Skeletal muscle tissue (tissue), 3 donors: ENCODE measurements at regions not wholly inside any gene's neighbourhood (a gene's known extent, or its start where the extent isn't known, plus 50 kb on each side); places are given as distances from the start of the nearest gene placed in this dataset.

Experiments
- H3K27ac ChIP-seq: one replicate; pipeline ENCODE4 v1.7.0; 2013; ENCODE audit warnings: mild to moderate bottlenecking, low read depth, low read length, inconsistent platforms
- H3K27me3 ChIP-seq, 3 donors: one replicate each; pipeline ENCODE4 v1.7.0; 2013; ENCODE audit warnings: low read length in 3 of 3; ENCODE audit not compliant: control insufficient read depth in 3 of 3, insufficient read depth in 3 of 3
- H3K36me3 ChIP-seq, 3 donors: one replicate each; pipeline ENCODE4 v1.7.0; 2013; ENCODE audit warnings: low read length in 3 of 3; ENCODE audit not compliant: control insufficient read depth in 3 of 3, insufficient read depth in 3 of 3
- H3K4me1 ChIP-seq, 3 donors: one replicate each; pipeline ENCODE4 v1.7.0; 2013; ENCODE audit warnings: low read length in 3 of 3, mild to moderate bottlenecking in 3 of 3; ENCODE audit not compliant: control insufficient read depth in 3 of 3, insufficient read depth in 3 of 3
- H3K4me3 ChIP-seq, 3 donors: one replicate each; pipeline ENCODE4 v1.7.0; 2013; ENCODE audit warnings: low read length in 3 of 3
- H3K9ac ChIP-seq, 3 donors: one replicate each; pipeline ENCODE4 v1.7.0; 2013; ENCODE audit warnings: low read length in 3 of 3, mild to moderate bottlenecking in 3 of 3, moderate library complexity in 2 of 3, low read depth in 1 of 3
- H3K9me3 ChIP-seq, 3 donors: one replicate each; pipeline ENCODE4 v1.7.0; 2013; ENCODE audit warnings: low read length in 3 of 3; ENCODE audit not compliant: control insufficient read depth in 3 of 3
- donor health status: Osteomylitis.

GRCh38 chr4:14653338-14653737 lies 348.9 kb upstream of the CPEB2 start:
- Histone ChIP-seq H3K9ac (no peak overlapping the region), H3K9me3 (peaks cover 0 to 3% (median 0%) of the 10 kb centered on the region in 3 donors), H3K36me3 (no peaks in the 10 kb centered on the region), H3K4me3 (no peak overlapping the region), H3K27me3 (no peaks in the 10 kb centered on the region), H3K27ac (no peak overlapping the region), H3K4me1 (no peaks in the 10 kb centered on the region)

- H3K4me3 ChIP-seq: no peak overlapping the region
- no peaks in the 10 kb centered on the region for H3K36me3 ChIP-seq
- no peaks in the 10 kb centered on the region for H3K27me3 ChIP-seq
- no peaks in the 10 kb centered on the region for H3K4me1 ChIP-seq
- H3K9ac ChIP-seq: no peak overlapping the region
- no peak overlapping the region for H3K27ac ChIP-seq
- H3K9me3 ChIP-seq: peaks cover 0 to under 1% (median 0%) of the 10 kb centered on the region in 3 donors
Measured at GRCh38 chr4:14659286-14659685, 343.0 kb upstream of the CPEB2 start.

- Histone ChIP-seq H3K27ac (no peak overlapping the region), H3K9ac (no peak overlapping the region), H3K4me3 (no peak overlapping the region), H3K36me3 (no peaks in the 10 kb centered on the region), H3K4me1 (no peaks in the 10 kb centered on the region), H3K9me3 (peaks cover 0 to 2% (median 0%) of the 10 kb centered on the region in 3 donors), H3K27me3 (no peaks in the 10 kb centered on the region)
Measured at GRCh38 chr4:14667624-14668151, 334.6 kb upstream of the CPEB2 start.

- no peaks in the 10 kb centered on the region for H3K27me3 ChIP-seq
- H3K4me1 ChIP-seq: no peaks in the 10 kb centered on the region
- H3K9ac ChIP-seq: no peak overlapping the region
- H3K4me3 ChIP-seq: no peak overlapping the region
- H3K36me3 ChIP-seq: no peaks in the 10 kb centered on the region
- no peak overlapping the region for H3K27ac ChIP-seq
- H3K9me3 ChIP-seq: peaks cover 0 to 2% (median 0%) of the 10 kb centered on the region in 3 donors
Measured at GRCh38 chr4:14668296-14668695, 334.0 kb upstream of the CPEB2 start.

- no peak overlapping the region for H3K9ac ChIP-seq
- no peaks in the 10 kb centered on the region for H3K27me3 ChIP-seq
- peaks cover 0 to 2% (median 0%) of the 10 kb centered on the region in 3 donors for H3K9me3 ChIP-seq
- no peak overlapping the region for H3K27ac ChIP-seq
- no peaks in the 10 kb centered on the region for H3K36me3 ChIP-seq
- H3K4me3 ChIP-seq: no peak overlapping the region
- no peaks in the 10 kb centered on the region for H3K4me1 ChIP-seq
Measured at GRCh38 chr4:14669371-14669770, 332.9 kb upstream of the CPEB2 start.

GRCh38 chr4:14671146-14671545 lies 331.1 kb upstream of the CPEB2 start:
- Histone ChIP-seq H3K36me3 (no peaks in the 10 kb centered on the region), H3K4me3 (no peak overlapping the region), H3K9ac (no peak overlapping the region), H3K9me3 (peaks cover 0 to 2% (median 0%) of the 10 kb centered on the region in 3 donors), H3K27ac (no peak overlapping the region), H3K4me1 (no peaks in the 10 kb centered on the region), H3K27me3 (no peaks in the 10 kb centered on the region)

GRCh38 chr4:14675279-14675985 lies 326.8 kb upstream of the CPEB2 start:
- no peak overlapping the region for H3K4me3 ChIP-seq
- H3K27ac ChIP-seq: no peak overlapping the region
- no peaks in the 10 kb centered on the region for H3K9me3 ChIP-seq
- no peak overlapping the region for H3K9ac ChIP-seq
- no peaks in the 10 kb centered on the region for H3K27me3 ChIP-seq
- H3K36me3 ChIP-seq: no peaks in the 10 kb centered on the region
- no peaks in the 10 kb centered on the region for H3K4me1 ChIP-seq

- H3K4me3 ChIP-seq: no peak overlapping the region
- no peaks in the 10 kb centered on the region for H3K9me3 ChIP-seq
- H3K36me3 ChIP-seq: no peaks in the 10 kb centered on the region
- H3K4me1 ChIP-seq: no peaks in the 10 kb centered on the region
- no peak overlapping the region for H3K27ac ChIP-seq
- no peaks in the 10 kb centered on the region for H3K27me3 ChIP-seq
- no peak overlapping the region for H3K9ac ChIP-seq
Measured at GRCh38 chr4:14679906-14680305, 322.4 kb upstream of the CPEB2 start.

GRCh38 chr4:14681330-14681729 lies 321.0 kb upstream of the CPEB2 start:
- Histone ChIP-seq H3K27ac (no peak overlapping the region), H3K36me3 (no peaks in the 10 kb centered on the region), H3K9ac (no peak overlapping the region), H3K4me1 (no peaks in the 10 kb centered on the region), H3K27me3 (no peaks in the 10 kb centered on the region), H3K4me3 (no peak overlapping the region), H3K9me3 (no peaks in the 10 kb centered on the region)

- no peak overlapping the region for H3K9ac ChIP-seq
Measured at GRCh38 chr4:14693728-14694127, 308.6 kb upstream of the CPEB2 start.

More at GRCh38 chr4:14693728-14694127, 308.6 kb upstream of the CPEB2 start:
- H3K4me3 ChIP-seq: no peak overlapping the region
- no peaks in the 10 kb centered on the region for H3K9me3 ChIP-seq
- H3K4me1 ChIP-seq: no peaks in the 10 kb centered on the region
- no peak overlapping the region for H3K27ac ChIP-seq
- H3K27me3 ChIP-seq: no peaks in the 10 kb centered on the region
- no peaks in the 10 kb centered on the region for H3K36me3 ChIP-seq
